ENCODE measurements at regions not wholly inside any gene's neighbourhood (a gene's known extent, or its start where the extent isn't known, plus 50 kb on each side); places are given as distances from the start of the nearest gene placed in this dataset.

DNA sequence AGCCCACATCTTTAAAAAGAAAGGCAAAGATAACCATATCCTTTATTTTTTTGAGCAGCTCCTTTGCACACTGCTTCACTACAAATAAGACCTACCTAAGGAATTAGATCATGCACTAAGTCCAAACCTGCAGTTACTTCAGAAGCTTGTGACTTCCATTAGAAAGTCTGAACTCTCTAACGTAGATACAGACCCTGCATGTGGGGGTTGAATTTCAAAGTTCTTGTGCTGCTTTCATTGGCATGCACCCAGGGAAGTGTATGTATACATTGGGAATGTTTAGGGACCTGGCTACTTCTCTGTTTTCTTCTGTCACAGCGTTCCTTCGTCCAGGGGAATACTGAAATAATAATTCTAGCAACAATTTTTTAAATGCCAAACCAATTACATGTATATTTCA is 185.2 kb upstream of the IL12A start:
- no peak for DNase-seq (ENCODE audit: low read depth)

DNA sequence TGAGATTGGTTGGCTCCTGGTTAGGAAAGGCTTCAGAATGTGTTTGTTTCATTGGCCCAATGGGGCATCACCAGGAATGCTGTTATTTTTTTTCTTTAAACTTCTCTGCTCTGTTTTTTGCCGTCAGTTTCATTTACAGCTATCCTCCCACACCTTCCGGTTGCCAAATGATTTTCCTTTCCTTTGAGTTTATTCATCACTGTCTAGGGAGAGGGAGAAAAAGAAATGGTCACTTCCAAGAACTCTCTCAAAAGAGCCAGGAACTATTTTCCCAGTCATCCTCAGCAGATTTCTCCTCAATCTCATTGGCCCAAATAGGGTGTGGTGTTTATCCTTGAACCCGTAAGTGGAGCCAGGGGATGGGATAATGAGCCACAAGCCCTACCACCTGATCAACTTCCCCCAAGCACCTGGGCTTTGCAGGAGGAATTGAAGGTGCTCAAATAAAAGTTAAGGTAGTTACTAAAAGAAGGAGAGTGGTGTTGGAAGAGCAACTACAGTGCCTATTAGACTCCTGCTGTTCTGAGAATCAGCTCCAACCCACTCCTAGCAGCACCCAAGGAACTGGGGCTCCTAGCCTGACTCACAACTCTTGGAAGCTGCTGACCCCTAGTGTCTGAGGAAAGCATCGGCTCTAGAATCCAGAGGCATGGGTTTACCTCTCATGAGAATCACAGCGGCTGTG is 183.8 kb upstream of the IL12A start:
- peak; percentile 88 for DNase-seq (ENCODE audit: low read depth)

DNA sequence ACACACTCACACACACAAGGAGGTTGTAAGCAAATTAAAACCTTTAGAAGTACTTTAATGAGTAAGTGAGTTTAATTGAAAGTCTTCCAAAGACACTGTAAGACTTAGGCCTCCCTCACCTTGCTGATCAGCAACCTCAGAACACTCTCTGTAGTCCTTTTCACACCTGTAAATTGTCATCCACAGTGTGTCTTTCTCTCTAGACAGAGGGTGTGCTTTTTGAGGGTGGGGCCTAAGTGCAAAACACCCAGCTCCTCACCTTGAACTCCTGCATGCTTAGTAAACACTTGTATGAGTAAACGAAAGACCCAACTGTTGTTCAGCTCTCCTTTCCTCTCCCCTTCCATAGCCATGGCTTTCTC is 183.2 kb upstream of the IL12A start:
- no peak for DNase-seq (ENCODE audit: low read depth)

DNA sequence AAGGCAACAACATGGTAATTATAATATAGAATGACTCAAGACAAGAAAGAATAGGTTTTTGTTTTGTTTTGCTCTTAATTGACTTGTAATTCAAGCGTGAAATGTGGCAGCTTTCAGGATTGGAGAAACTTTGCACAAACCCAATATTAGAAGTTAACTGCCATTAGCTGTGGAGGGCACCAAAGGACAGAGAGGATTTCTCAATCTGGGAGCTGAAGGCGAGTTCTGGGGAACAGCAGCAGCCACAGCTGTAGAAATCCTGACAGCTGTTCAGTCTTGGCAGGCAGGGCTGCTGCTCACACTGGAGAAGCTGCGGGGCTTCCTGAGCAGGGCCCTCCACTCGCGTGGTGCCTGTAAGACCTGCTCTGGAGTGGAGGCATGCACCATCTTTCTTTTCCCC is 182.2 kb upstream of the IL12A start:
- DNase-seq (ENCODE audit: low read depth), result peak; percentile 68

GRCh38 chr3:159807137-159808040 is 181.2 kb upstream of the IL12A start:
- peak; percentile 28 for DNase-seq (ENCODE audit: low read depth)

DNA sequence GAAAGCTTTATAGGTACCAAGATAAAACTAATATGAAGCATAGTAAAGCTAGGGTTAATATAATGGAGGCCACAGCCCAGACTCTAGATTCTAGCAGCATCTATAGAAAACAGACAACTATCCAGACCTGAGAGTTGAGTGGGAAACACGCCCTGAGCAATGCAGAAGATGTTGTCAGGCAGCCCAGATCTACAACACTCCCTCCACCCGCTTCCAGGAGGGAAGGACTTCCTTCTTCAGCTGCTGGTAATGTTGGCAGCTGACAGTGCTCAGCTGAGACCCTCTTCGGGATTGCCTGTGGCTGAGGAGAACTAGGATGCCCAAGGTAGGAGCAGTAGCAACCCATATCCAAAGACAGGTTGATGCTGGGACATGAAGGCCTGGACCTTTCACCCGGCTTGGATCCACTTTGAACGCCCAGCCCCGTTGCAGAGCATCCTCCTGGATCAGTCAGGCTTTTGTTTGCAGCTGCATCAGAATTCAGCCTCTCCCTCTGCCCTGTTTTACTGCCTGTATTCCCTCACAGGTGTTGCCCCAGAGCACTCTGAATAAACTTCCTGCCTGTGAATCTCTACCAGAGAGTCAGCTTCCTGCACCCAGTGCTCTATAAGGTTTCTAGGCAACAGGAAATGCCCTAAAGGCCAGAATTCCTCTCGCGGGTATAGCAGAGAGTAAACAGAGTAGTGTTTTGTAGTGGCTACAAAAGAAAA is 174.7 kb upstream of the IL12A start:
- no peak for DNase-seq (ENCODE audit: low read depth)

GRCh38 chr3:159816512-159816911 is 172.1 kb upstream of the IL12A start:
- no peak for DNase-seq (ENCODE audit: low read depth)

GRCh38 chr3:159817126-159817525 is 171.5 kb upstream of the IL12A start:
- DNase-seq (ENCODE audit: low read depth), result no peak

DNA sequence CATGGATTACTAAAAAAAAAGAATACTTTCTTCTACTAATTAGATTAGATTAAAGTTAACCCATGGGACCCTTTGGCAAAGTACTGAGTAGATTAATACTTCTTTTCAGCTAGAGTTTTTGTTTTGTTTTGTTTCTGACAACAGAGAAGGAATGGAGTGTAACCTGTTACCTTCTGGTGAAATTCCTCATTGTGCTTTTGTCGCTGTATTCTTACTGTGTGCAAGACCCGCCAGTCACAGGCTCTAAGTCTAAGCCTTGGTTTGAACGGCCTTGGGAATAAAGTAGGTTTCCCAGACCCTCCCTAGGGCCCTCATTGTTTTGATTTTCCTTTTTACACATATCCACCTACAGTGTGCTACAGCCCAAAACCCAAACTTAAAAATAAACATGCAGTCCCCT is 171.1 kb upstream of the IL12A start:
- no peak for DNase-seq (ENCODE audit: low read depth)

- peak; percentile 37 for DNase-seq (ENCODE audit: low read depth)
Observed at GRCh38 chr3:159818399-159818798, 170.2 kb upstream of the IL12A start.

DNA sequence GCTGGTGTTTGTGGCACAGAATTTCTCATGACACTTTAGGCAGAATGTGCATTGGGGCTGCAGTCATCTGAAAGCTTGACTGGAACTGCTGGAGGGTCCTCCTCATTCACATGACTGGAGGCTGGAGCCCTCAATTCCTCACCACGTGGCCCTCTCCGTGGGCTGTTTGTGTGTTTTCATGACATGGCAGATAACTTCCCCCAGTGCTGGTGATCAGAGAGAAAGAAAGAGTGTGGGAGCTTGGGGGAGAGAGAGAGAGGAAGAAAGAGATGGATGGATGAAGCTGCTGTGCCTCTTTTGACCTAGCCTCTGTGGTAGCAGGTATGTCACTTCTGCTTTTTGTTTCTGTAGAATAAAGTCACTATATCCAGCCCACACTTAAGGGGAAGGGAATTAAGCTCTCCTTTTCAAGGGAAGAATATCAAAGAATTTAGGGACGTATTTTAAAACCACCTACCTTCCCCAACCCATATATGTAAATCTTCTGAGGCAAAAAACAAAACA is 169.6 kb upstream of the IL12A start:
- no peak for DNase-seq (ENCODE audit: low read depth)

- DNase-seq (ENCODE audit: low read depth), result no peak
Observed at GRCh38 chr3:159819676-159820075, 169.0 kb upstream of the IL12A start.

DNA sequence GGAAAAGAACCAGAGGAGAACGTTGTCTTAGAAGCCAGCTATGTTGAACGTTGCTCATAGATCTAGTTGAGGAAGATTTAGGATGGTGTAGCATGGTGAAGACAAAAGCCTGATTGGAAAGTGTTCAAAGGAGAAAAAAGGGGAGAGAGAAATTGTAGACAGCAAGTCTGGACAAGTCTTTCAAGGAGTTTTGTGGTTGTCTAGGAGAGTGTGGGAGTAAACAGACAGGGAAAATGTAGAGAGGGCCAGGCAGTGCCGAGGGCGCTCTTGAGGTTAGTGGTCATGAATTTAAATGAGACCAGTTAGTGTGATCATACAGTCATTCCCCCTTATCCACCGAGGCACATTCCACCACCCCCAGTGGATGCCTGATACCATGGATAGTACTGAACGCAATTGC is 167.5 kb upstream of the IL12A start:
- DNase-seq (ENCODE audit: low read depth), result peak; percentile 27

DNA sequence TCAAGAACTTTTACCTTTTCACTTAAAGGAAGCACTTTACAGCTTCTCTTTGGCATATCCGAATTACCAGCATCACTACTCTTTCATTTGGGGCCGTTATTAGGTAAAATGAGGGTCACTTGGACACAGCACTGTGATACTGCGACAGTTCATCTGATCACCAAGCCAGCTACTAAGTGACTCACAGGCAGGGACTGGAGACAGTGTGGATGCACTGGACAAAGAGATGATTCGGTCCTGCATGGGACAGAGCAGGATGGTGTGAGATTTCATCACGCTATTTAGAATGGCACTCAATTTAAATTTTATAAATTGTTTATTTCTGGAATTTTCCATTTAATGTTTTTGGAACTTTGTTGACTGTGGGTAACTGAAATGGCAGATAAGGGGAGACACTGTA is 166.9 kb upstream of the IL12A start:
- DNase-seq (ENCODE audit: low read depth), result peak; percentile 20

DNA sequence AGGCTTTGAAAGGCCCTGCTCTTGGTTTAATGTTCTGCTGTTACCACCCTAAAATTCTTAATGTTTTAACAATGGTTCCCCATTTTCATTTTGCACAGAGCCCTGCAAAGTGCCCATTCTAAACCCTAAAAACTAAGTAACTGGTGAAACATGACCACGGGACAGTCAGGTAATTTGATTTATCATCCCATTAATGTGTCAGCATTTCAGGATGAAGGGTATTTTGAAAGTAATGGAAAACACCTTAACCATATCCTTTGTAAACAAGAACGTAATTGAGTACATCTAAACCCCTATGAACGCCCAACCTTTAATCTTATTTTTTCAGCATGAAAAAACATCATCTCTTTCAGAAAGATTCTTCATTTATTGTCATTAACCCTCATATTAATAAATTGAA is 164.9 kb upstream of the IL12A start:
- no peak for DNase-seq (ENCODE audit: low read depth)

- peak; percentile 90 for DNase-seq (ENCODE audit: low read depth)
Observed at GRCh38 chr3:159824333-159824732, 164.3 kb upstream of the IL12A start.

DNA sequence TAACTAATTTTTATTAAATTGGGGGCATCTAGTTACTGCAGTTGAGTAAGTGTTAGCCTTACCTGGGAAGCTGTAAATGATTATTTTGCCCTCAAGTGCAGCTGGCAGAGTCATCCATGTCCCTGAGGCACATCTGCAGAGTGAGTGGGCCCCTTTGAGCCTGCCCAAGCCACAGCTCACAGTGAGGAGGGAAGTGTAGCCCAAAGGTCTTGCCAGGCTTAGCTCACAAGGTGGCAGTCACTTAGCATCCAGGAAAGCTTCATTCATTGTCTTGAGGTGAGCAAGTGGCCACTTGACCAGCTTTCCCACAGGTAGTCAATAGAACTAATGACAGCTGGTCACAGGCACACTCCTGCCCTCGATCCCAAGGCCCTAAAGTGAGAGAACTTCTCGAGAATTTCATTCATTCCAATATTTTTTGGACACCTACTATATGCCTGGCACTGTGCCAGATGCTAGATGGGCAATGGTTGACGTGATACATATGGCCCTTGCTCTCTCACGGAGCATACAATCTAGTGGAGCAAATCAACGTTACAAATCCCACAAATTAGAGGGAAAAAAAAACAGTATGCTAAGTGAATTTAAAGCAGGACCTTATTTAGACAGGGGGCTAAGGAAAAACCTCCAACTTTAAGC is 163.3 kb upstream of the IL12A start:
- DNase-seq (ENCODE audit: low read depth), result no peak

GRCh38 chr3:159828542-159828943 is 160.1 kb upstream of the IL12A start:
- DNase-seq (ENCODE audit: low read depth), result peak; percentile 83

DNA sequence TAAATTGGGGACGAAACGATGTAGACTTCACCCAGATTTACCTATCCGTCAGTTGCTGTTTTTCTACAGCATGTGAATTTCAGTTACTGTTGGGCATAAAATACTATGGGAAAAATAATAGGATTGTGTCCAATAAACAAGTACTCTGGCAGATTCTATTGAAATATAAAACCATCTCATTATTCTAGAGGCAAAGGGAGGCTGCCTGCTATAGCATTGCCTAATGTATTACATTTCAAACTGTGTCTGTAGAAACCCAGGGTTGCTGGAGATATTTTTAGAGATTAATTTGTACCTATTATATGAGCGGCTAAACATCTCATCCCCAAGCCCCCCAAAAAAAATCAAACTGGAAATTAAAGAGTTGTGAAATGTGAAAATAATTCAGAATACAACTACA is 159.6 kb upstream of the IL12A start:
- no peak for DNase-seq (ENCODE audit: low read depth)

GRCh38 chr3:159829539-159830227 is 159.0 kb upstream of the IL12A start:
- DNase-seq (ENCODE audit: low read depth), result peak; percentile 93

Data from myocyte (in vitro differentiated cells).